SU-DHL-6 (cell line): ENCODE measurements at regions not wholly inside any gene's neighbourhood (a gene's known extent, or its start where the extent isn't known, plus 50 kb on each side); places are given as distances from the start of the nearest gene placed in this dataset.
"Not testable (repeated sequence)": the region's sequence is repeated elsewhere in the genome, so short reads cannot be mapped to it uniquely, and the experiment has no call there.

Source experiments
- H2AFZ ChIP-seq: fragments of 200-600 bp; sonication (generic); 2 replicates; pipeline ENCODE4 v1.6.1; 2014; ENCODE audit warnings: low read depth, mild to moderate bottlenecking, moderate library complexity, mixed read lengths, antibody characterized with exemption, low read length; ENCODE audit not compliant: severe bottlenecking
- H3F3A ChIP-seq: fragments of 200-600 bp; shearing (Covaris generic); 2 replicates; pipeline ENCODE4 v1.6.0; 2016; ENCODE audit warnings: antibody characterized with exemption, mild to moderate bottlenecking; ENCODE audit not compliant: insufficient read depth
- H3K27ac ChIP-seq: fragments of 200-600 bp; sonication (generic); 2 replicates; pipeline ENCODE4 v1.5.1; 2016; ENCODE audit warnings: low read depth, mild to moderate bottlenecking, low read length, moderate library complexity, mixed read lengths
- H3K27me3 ChIP-seq: fragments of 200-600 bp; sonication (generic), shearing (Covaris generic); 2 replicates; pipeline ENCODE4 v1.6.0; 2014; ENCODE audit warnings: mild to moderate bottlenecking, low read length
- H3K36me3 ChIP-seq: fragments of 200-600 bp; sonication (generic); 2 replicates; pipeline ENCODE4 v1.6.1; 2014; ENCODE audit warnings: mild to moderate bottlenecking, low read length, mixed read lengths
- H3K4me2 ChIP-seq: fragments of 300-600, 200-600 bp; shearing (Covaris generic), sonication (generic); 2 replicates; pipeline ENCODE4 v1.6.0; 2014; ENCODE audit warnings: low read length, low read depth, mild to moderate bottlenecking; ENCODE audit not compliant: poor library complexity, severe bottlenecking
- H3K4me3 ChIP-seq: fragments of 200-600 bp; sonication (generic); 2 replicates; pipeline ENCODE4 v1.5.1; 2014; ENCODE audit warnings: antibody characterized with exemption, low read length, mild to moderate bottlenecking, mixed read lengths; ENCODE audit not compliant: insufficient read depth, poor library complexity, severe bottlenecking
- H3K79me2 ChIP-seq: fragments of 200-600 bp; sonication (generic); 2 replicates; pipeline ENCODE4 v1.6.1; 2014; ENCODE audit warnings: mild to moderate bottlenecking, low read length, moderate library complexity; ENCODE audit not compliant: insufficient read depth
- H3K9ac ChIP-seq: fragments of 200-600 bp; sonication (generic); 2 replicates; pipeline ENCODE4 v1.7.0; 2014; ENCODE audit warnings: mild to moderate bottlenecking, low read length
- H3K9me2 ChIP-seq: fragments of 200-600 bp; sonication (generic); replicated peaks from 2 replicates; pipeline ENCODE4 v1.6.1; 2014; ENCODE audit warnings: low read length; ENCODE audit not compliant: insufficient read depth
- H3K9me3 ChIP-seq: fragments of 200-600 bp; sonication (generic); 2 replicates; pipeline ENCODE4 v1.6.1; 2014; ENCODE audit warnings: low read length, mixed read lengths; ENCODE audit not compliant: insufficient read depth
- H4K20me1 ChIP-seq: fragments of 200-600 bp; sonication (generic); 2 replicates; pipeline ENCODE4 v1.6.1; 2014; ENCODE audit warnings: low read depth, mild to moderate bottlenecking, antibody characterized with exemption, low read length, moderate library complexity, mixed read lengths
- EZH2phosphoT487 ChIP-seq: fragments of 200-600 bp; sonication (generic), shearing (Covaris generic); conservative IDR thresholded peaks from 2 replicates; pipeline ENCODE4 v1.6.1; 2018; ENCODE audit warnings: mild to moderate bottlenecking, antibody characterized with exemption, low read length, moderate library complexity, mixed read lengths
- TF ChIP-seq, protein P1 (sequence below): fragments of 200-600 bp; sonication (generic); IDR thresholded peaks from one replicate; pipeline ENCODE4 v1.5.1; 2017; ENCODE audit warnings: antibody characterized with exemption, mild to moderate bottlenecking, low read length, moderate library complexity; ENCODE audit not compliant: insufficient read depth, poor library complexity, severe bottlenecking

DNA sequence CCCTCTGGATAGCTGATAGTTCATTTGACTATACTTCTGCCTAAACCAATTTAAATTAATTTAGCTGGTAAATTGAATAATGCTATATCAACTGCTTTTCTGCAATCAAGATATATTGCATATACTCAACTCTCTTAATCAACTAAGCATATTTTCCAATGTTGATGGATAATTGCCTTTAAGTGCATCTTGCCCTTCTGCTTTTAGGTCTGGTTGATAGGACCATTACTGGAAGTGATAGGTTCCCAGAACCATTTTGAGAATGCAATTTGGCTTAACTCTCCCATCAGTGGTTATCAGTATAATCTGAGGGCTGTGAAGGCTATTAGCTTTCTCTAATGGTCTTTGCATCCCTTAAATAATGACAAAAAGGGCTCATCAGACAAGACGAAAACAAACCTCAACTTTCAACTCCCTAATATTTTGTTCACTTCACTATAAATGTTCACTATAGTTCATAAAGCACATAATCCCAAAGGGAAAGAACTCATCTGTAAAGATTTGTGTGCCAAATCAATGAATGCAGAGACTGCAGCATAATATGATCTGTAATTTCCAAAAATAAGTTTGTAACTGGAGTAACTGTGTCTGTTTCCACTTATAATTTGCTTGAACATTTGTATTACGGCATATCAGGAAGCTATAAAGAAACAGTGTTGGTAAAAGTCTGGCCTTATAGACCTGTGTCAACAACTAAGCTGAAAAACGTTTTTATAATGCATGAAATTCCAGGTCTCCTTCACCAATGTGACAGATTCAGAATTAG lies 273.6 kb downstream of the FBXO8 start:
- no peaks in the 10 kb centered on the region for H4K20me1 ChIP-seq
- H3K9me3 ChIP-seq: no peaks in the 10 kb centered on the region
- H3F3A ChIP-seq: no peaks in the 10 kb centered on the region
- H3K4me2 ChIP-seq: no peak overlapping the region
- TF ChIP-seq, protein P1, sequence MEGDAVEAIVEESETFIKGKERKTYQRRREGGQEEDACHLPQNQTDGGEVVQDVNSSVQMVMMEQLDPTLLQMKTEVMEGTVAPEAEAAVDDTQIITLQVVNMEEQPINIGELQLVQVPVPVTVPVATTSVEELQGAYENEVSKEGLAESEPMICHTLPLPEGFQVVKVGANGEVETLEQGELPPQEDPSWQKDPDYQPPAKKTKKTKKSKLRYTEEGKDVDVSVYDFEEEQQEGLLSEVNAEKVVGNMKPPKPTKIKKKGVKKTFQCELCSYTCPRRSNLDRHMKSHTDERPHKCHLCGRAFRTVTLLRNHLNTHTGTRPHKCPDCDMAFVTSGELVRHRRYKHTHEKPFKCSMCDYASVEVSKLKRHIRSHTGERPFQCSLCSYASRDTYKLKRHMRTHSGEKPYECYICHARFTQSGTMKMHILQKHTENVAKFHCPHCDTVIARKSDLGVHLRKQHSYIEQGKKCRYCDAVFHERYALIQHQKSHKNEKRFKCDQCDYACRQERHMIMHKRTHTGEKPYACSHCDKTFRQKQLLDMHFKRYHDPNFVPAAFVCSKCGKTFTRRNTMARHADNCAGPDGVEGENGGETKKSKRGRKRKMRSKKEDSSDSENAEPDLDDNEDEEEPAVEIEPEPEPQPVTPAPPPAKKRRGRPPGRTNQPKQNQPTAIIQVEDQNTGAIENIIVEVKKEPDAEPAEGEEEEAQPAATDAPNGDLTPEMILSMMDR: no peak
- no peak for TF ChIP-seq EZH2phosphoT487
- no peaks in the 10 kb centered on the region for H3K36me3 ChIP-seq
- H3K27me3 ChIP-seq: no peaks in the 10 kb centered on the region
- no peak overlapping the region for H3K4me3 ChIP-seq
- no peak overlapping the region for H3K27ac ChIP-seq
- no peak overlapping the region for H3K9ac ChIP-seq
- H2AFZ ChIP-seq: no peak overlapping the region
- H3K79me2 ChIP-seq: no peaks in the 10 kb centered on the region
- no peaks in the 10 kb centered on the region for H3K9me2 ChIP-seq

- Histone ChIP-seq H3K27ac (no peak overlapping the region), H3K4me2 (no peak overlapping the region), H3K36me3 (no peaks in the 10 kb centered on the region), H3K9me2 (no peaks in the 10 kb centered on the region), H2AFZ (no peak overlapping the region), H3K79me2 (no peaks in the 10 kb centered on the region), H3K27me3 (no peaks in the 10 kb centered on the region), H3K9ac (no peak overlapping the region), H3F3A (no peaks in the 10 kb centered on the region), H3K9me3 (no peaks in the 10 kb centered on the region), H4K20me1 (no peaks in the 10 kb centered on the region), H3K4me3 (no peak overlapping the region)
- TF ChIP-seq, protein P1: no peak
- TF ChIP-seq EZH2phosphoT487: no peak
These were observed 278.0 kb downstream of the FBXO8 start for GRCh38 chr4:174005422-174005821.

DNA sequence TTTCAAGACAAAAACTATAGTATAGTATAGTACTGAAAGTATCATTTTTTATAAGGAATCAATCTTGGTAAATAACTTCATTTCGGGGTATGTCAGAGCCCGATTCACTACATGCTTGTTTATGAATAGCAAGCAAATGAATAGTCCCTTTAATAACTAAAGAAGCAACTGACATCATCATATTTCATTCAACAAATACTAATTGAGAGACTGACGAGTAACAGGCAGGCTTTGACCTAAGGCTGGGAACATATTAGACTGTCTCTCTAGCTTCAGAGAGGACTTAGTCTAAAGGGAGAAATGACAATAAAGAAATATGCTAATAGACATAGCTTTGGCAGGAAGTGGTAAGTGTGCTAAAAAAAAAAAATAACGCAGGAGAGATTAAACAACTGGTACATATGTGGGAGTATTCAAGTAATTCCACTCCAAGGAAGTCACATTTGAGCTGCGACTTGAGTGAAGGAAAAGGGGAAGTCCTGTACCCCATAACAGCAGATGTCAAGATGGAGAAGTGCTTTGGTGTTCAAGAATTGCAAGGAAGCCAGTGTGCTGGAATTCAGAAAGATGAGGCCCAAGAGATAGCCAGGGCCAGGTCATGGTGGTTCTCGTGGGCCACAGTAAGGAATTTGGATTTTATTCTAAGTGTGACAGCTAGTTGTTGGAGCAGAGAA lies 284.9 kb downstream of the FBXO8 start:
- Histone ChIP-seq H3K9me3 (no peaks in the 10 kb centered on the region), H2AFZ (no peak overlapping the region), H4K20me1 (no peaks in the 10 kb centered on the region), H3K9ac (no peak overlapping the region), H3K27me3 (no peaks in the 10 kb centered on the region), H3K4me2 (no peak overlapping the region), H3F3A (no peaks in the 10 kb centered on the region), H3K79me2 (no peaks in the 10 kb centered on the region), H3K27ac (no peak overlapping the region), H3K4me3 (no peak overlapping the region), H3K9me2 (no peaks in the 10 kb centered on the region), H3K36me3 (no peaks in the 10 kb centered on the region)
- TF ChIP-seq, protein P1: no peak
- no peak for TF ChIP-seq EZH2phosphoT487

DNA sequence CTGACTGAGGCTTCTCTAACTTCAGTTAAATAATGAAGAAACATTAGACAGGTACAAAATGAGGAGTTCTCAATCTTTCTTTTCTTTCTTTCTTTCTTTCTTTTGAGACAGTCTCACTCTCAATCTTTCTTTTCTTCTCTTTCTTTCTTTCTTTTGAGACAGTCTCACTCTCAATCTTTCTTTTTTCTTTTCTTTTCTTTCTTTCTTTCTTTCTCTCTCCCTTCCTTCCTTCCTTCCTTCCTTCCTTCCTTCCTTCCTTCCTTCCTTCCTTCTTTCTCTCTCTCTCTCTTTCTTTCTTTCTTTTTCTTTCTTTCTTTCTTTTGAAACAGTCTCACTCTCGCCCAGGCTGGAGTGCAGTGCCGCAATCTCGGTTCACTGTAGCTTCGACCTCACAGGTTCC lies 287.7 kb downstream of the FBXO8 start:
- not testable (repeated sequence) for H3K9me3 ChIP-seq, H3K27me3 ChIP-seq, H3K9ac ChIP-seq, H3K27ac ChIP-seq, H3K4me2 ChIP-seq, H2AFZ ChIP-seq, H3K36me3 ChIP-seq, H3F3A ChIP-seq, H3K79me2 ChIP-seq, H3K4me3 ChIP-seq, H3K9me2 ChIP-seq, H4K20me1 ChIP-seq
